ENCODE measurements at regions not wholly inside any gene's neighbourhood (a gene's known extent, or its start where the extent isn't known, plus 50 kb on each side); places are given as distances from the start of the nearest gene placed in this dataset.

DNA sequence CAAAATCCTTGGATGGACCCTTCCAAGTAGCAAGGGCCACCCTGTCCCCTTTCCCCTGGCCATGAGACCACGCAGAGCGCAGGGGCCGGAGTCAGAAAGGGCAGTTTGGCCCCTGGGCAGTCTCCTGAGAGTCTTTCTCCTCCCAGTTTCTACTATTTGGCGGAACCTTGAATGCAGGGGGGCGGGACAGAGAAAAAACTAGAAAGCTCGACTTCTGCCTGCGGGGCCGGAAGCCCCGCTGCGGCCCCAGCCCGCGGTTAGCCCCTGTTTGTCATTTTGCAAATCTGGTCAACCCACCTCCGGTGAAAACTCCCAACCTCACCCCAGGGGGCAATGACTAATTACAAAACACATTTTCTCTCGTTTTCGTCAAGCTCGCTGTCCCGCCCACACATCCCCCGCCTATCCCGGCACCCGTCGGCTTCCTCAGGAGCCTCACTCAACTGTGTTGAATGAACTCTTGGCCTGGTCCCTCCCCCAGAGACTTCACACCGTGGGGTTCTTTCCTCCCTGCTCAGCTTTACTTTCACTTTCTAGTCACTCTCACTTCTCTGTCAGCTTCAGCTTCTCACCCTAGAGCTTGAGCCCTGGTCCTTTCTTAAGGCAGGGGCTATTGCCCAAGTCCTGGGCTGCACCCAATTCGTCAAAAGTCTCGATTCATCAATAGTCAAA lies 66.7 kb downstream of the IRF2BPL start:
- Histone ChIP-seq H3K4me2 (ENCODE audit: control insufficient read depth, insufficient read depth) (peak overlapping the region; percentile 97), H3K9ac (ENCODE audit: control insufficient read depth, insufficient read depth, low read length) (peak overlapping the region; percentile 95), H3K27me3 (replicated peaks in 1 of 2; ENCODE audit: control insufficient read depth in 2 of 2, insufficient read depth in 2 of 2, low read length in 1 of 2) (no peaks in the 10 kb centered on the region), H2AFZ (ENCODE audit: control insufficient read depth, low read depth, low read length) (no peak overlapping the region), H3K9me3 (replicated peaks; ENCODE audit: control insufficient read depth, insufficient read depth, low read length) (no peaks in the 10 kb centered on the region), H3K36me3 (ENCODE audit: control insufficient read depth in 2 of 2, insufficient read depth in 2 of 2, low read length in 1 of 2) (no peaks in the 10 kb centered on the region; a peak in 1 of 4 replicates), H3K79me2 (ENCODE audit: control insufficient read depth, insufficient read depth, low read length) (peaks cover 12% of the 10 kb centered on the region), H3K4me3 (peak overlapping the region; percentile 55), H4K20me1 (ENCODE audit: control insufficient read depth, insufficient read depth) (no peaks in the 10 kb centered on the region), H3K27ac (ENCODE audit: control insufficient read depth, insufficient read depth) (peak overlapping the region; percentile 100), H3K4me1 (ENCODE audit: control insufficient read depth, insufficient read depth, low read length) (peaks cover 82% of the 10 kb centered on the region)
- ATAC-seq (peak; percentile 63), FAIRE-seq (peak; percentile 91), DNase-seq (ENCODE audit: low read depth, low spot score) (peak; percentile 100)
- in situ Hi-C loops (cut with MboI) (loop anchor here (5.0 kb wide), 1 partner anchor 81 kb away; no protein-coding TSS in a partner anchor), intact Hi-C loops (cut with micrococcal nuclease; ENCODE audit: unreplicated experiment) (loop anchor here (1.0 to 2.0 kb wide), 4 partner anchors 15 to 79 kb away; partner anchors contain the start of gene IRF2BPL)
- POLR2A ChIA-PET = interaction anchor here (0.6 to 13.0 kb wide), 27 partner anchors 8 to 150 kb away, joined by 3 to 173 read pairs (median 6); partner anchors contain the start of gene IRF2BPL
- CTCF ChIA-PET = interaction anchor here (0.6 to 5.2 kb wide), 34 partner anchors 9 to 134 kb away, joined by 3 to 50 read pairs (median 6); no protein-coding TSS in a partner anchor
- SMC1A ChIA-PET (ENCODE audit: uncharacterized antibody, unreplicated experiment) = interaction anchor here (0.7 to 14.6 kb wide), 28 partner anchors 8 to 160 kb away, joined by 3 to 179 read pairs (median 6); partner anchors contain the start of genes CIPC and IRF2BPL
- no TSS peak for BruUV-seq (replicated peaks)
- WGBS (ENCODE audit: insufficient coverage, insufficient replicate concordance, low lambda C conversion rate, missing lambda C conversion rate) = 1% methylated on average over 22 of the region's 24 CpGs
- RAD21 ChIA-PET (ENCODE audit: unreplicated experiment) = interaction anchor here (0.7 to 15.0 kb wide), 35 partner anchors 9 to 162 kb away, joined by 3 to 285 read pairs (median 9); partner anchors contain the start of genes CIPC and IRF2BPL
- TF ChIP-seq RAD51 (IDR thresholded peaks at IDR 0.05) (peak; percentile 59), JUND (IDR thresholded peaks at IDR 0.05; ENCODE audit: low read depth, low read length) (peak; percentile 90; the same call in 1 of the 2 replicates), TBL1XR1 (IDR thresholded peaks at IDR 0.05; ENCODE audit: low read depth, low read length) (peak; percentile 100), SUZ12 (IDR thresholded peaks at IDR 0.05; ENCODE audit: unreplicated experiment) (no peak), EGR1 (IDR thresholded peaks at IDR 0.05; ENCODE audit: borderline replicate concordance in 1 of 2, low read depth in 2 of 2, low read length in 2 of 2) (peak in 1 of 2 experiments; percentile 97; a peak in 2 of 3 replicates), EED (IDR thresholded peaks at IDR 0.05; ENCODE audit: low read depth) (peak; percentile 94), YY1 (IDR thresholded peaks at IDR 0.05; ENCODE audit: low read depth, low read length) (peak; percentile 44; the same call in 1 of the 2 replicates), ZNF207 (IDR thresholded peaks at IDR 0.05; ENCODE audit: borderline replicate concordance) (peak; percentile 30; the same call in 1 of the 2 replicates), NBN (IDR thresholded peaks at IDR 0.05) (peak; percentile 99), TCF7 (IDR thresholded peaks at IDR 0.05; ENCODE audit: borderline replicate concordance) (peak; percentile 79), NR2C2 (IDR thresholded peaks at IDR 0.05; ENCODE audit: borderline replicate concordance, control insufficient read depth, insufficient read length, low read depth) (no peak), SREBF1 (IDR thresholded peaks at IDR 0.05; ENCODE audit: low read length) (no peak), IKZF1 (conservative IDR thresholded peaks at IDR 0.05) (peak; percentile 97)
- TF ChIP-seq, protein P1, sequence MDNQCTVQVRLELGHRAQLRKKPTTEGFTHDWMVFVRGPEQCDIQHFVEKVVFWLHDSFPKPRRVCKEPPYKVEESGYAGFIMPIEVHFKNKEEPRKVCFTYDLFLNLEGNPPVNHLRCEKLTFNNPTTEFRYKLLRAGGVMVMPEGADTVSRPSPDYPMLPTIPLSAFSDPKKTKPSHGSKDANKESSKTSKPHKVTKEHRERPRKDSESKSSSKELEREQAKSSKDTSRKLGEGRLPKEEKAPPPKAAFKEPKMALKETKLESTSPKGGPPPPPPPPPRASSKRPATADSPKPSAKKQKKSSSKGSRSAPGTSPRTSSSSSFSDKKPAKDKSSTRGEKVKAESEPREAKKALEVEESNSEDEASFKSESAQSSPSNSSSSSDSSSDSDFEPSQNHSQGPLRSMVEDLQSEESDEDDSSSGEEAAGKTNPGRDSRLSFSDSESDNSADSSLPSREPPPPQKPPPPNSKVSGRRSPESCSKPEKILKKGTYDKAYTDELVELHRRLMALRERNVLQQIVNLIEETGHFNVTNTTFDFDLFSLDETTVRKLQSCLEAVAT (IDR thresholded peaks at IDR 0.05) = peak; percentile 91
- TF ChIP-seq, protein P2, sequence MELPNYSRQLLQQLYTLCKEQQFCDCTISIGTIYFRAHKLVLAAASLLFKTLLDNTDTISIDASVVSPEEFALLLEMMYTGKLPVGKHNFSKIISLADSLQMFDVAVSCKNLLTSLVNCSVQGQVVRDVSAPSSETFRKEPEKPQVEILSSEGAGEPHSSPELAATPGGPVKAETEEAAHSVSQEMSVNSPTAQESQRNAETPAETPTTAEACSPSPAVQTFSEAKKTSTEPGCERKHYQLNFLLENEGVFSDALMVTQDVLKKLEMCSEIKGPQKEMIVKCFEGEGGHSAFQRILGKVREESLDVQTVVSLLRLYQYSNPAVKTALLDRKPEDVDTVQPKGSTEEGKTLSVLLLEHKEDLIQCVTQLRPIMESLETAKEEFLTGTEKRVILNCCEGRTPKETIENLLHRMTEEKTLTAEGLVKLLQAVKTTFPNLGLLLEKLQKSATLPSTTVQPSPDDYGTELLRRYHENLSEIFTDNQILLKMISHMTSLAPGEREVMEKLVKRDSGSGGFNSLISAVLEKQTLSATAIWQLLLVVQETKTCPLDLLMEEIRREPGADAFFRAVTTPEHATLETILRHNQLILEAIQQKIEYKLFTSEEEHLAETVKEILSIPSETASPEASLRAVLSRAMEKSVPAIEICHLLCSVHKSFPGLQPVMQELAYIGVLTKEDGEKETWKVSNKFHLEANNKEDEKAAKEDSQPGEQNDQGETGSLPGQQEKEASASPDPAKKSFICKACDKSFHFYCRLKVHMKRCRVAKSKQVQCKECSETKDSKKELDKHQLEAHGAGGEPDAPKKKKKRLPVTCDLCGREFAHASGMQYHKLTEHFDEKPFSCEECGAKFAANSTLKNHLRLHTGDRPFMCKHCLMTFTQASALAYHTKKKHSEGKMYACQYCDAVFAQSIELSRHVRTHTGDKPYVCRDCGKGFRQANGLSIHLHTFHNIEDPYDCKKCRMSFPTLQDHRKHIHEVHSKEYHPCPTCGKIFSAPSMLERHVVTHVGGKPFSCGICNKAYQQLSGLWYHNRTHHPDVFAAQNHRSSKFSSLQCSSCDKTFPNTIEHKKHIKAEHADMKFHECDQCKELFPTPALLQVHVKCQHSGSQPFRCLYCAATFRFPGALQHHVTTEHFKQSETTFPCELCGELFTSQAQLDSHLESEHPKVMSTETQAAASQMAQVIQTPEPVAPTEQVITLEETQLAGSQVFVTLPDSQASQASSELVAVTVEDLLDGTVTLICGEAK (IDR thresholded peaks at IDR 0.05; ENCODE audit: borderline replicate concordance) = peak; percentile 77; the same call in 1 of the 2 replicates
- TF ChIP-seq, protein P3, sequence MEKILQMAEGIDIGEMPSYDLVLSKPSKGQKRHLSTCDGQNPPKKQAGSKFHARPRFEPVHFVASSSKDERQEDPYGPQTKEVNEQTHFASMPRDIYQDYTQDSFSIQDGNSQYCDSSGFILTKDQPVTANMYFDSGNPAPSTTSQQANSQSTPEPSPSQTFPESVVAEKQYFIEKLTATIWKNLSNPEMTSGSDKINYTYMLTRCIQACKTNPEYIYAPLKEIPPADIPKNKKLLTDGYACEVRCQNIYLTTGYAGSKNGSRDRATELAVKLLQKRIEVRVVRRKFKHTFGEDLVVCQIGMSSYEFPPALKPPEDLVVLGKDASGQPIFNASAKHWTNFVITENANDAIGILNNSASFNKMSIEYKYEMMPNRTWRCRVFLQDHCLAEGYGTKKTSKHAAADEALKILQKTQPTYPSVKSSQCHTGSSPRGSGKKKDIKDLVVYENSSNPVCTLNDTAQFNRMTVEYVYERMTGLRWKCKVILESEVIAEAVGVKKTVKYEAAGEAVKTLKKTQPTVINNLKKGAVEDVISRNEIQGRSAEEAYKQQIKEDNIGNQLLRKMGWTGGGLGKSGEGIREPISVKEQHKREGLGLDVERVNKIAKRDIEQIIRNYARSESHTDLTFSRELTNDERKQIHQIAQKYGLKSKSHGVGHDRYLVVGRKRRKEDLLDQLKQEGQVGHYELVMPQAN (conservative IDR thresholded peaks at IDR 0.05) = 0 out of 2 replicates have a peak, but pooled peaks have one; percentile 28

All from GM12878 (cell line).